DOHH2 (cell line): ENCODE measurements at regions not wholly inside any gene's neighbourhood (a gene's known extent, or its start where the extent isn't known, plus 50 kb on each side); places are given as distances from the start of the nearest gene placed in this dataset.

ENCODE experiments used
- H3F3A ChIP-seq: fragments of 200-600 bp; sonication (generic), shearing (Covaris generic); 2 replicates; pipeline ENCODE4 v1.6.0; 2016; ENCODE audit warnings: antibody characterized with exemption, mild to moderate bottlenecking; ENCODE audit not compliant: control insufficient read depth, insufficient read depth
- H3K27ac ChIP-seq: fragments of 200-600 bp; sonication (generic); 2 replicates; pipeline ENCODE4 v1.5.1; 2014; ENCODE audit warnings: low read depth, mild to moderate bottlenecking, low read length, moderate library complexity
- H3K27me3 ChIP-seq: fragments of 200-600 bp; sonication (generic); 2 replicates; pipeline ENCODE4 v1.6.1; 2014; ENCODE audit warnings: mild to moderate bottlenecking, low read length, mixed read lengths; ENCODE audit not compliant: control insufficient read depth
- H3K36me3 ChIP-seq: fragments of 200-600 bp; sonication (generic); 2 replicates; pipeline ENCODE4 v1.6.1; 2014; ENCODE audit warnings: mild to moderate bottlenecking, low read length, moderate library complexity, mixed read lengths; ENCODE audit not compliant: control insufficient read depth
- H3K4me1 ChIP-seq: fragments of 200-600 bp; sonication (generic); 2 replicates; pipeline ENCODE4 v1.6.1; 2014; ENCODE audit warnings: mild to moderate bottlenecking, low read length, mixed read lengths; ENCODE audit not compliant: control insufficient read depth
- H3K4me2 ChIP-seq: fragments of 200-600 bp; sonication (generic); 2 replicates; pipeline ENCODE4 v1.6.0; 2014; ENCODE audit warnings: mild to moderate bottlenecking, low read length, moderate library complexity
- H3K4me3 ChIP-seq: fragments of 200-600 bp; sonication (generic); 2 replicates; pipeline ENCODE4 v1.5.1; 2014; ENCODE audit warnings: mild to moderate bottlenecking, low read length, mixed read lengths
- H3K79me2 ChIP-seq: fragments of 200-600 bp; sonication (generic); 2 replicates; pipeline ENCODE4 v1.6.1; 2014; ENCODE audit warnings: mild to moderate bottlenecking, low read length, mixed read lengths; ENCODE audit not compliant: control insufficient read depth
- H3K9me2 ChIP-seq: fragments of 200-600 bp; sonication (generic); replicated peaks from 2 replicates; pipeline ENCODE4 v1.6.1; 2014; ENCODE audit warnings: mild to moderate bottlenecking, low read length, mixed read lengths; ENCODE audit not compliant: control insufficient read depth
- H3K9me3 ChIP-seq: fragments of 200-600 bp; sonication (generic); 2 replicates; pipeline ENCODE4 v1.6.1; 2014; ENCODE audit warnings: antibody characterized with exemption, low read length, mixed read lengths; ENCODE audit not compliant: control insufficient read depth, insufficient read depth
- H4K20me1 ChIP-seq: fragments of 200-600 bp; sonication (generic); 2 replicates; pipeline ENCODE4 v1.6.0; 2014; ENCODE audit warnings: low read depth, mild to moderate bottlenecking, antibody characterized with exemption, low read length, moderate library complexity; ENCODE audit not compliant: control insufficient read depth, insufficient read depth
- CTCF ChIP-seq: fragments of 200-600 bp; sonication (generic); IDR thresholded peaks from one replicate; pipeline ENCODE4 v1.5.1; 2014; ENCODE audit warnings: antibody characterized with exemption, mild to moderate bottlenecking, low read depth, low read length; ENCODE audit not compliant: poor library complexity, severe bottlenecking
- EZH2phosphoT487 ChIP-seq: fragments of 200-600 bp; sonication (generic); IDR thresholded peaks from 2 replicates; pipeline ENCODE4 v1.6.1; 2017; ENCODE audit warnings: borderline replicate concordance, mild to moderate bottlenecking, antibody characterized with exemption, low read length, moderate library complexity, mixed read lengths

- Histone ChIP-seq H3K4me1 (no peaks in the 10 kb centered on the region), H3K27me3 (no peaks in the 10 kb centered on the region), H3K9me3 (no peaks in the 10 kb centered on the region), H3K79me2 (no peaks in the 10 kb centered on the region), H4K20me1 (no peaks in the 10 kb centered on the region), H3K4me2 (no peak overlapping the region), H3K4me3 (no peak overlapping the region), H3K9me2 (no peaks in the 10 kb centered on the region), H3K36me3 (no peaks in the 10 kb centered on the region), H3F3A (no peaks in the 10 kb centered on the region), H3K27ac (no peak overlapping the region)
- no peak for TF ChIP-seq CTCF
- no peak for TF ChIP-seq EZH2phosphoT487
Measured at GRCh38 chr15:47963265-47963664, 157.5 kb upstream of the SLC24A5 start.

GRCh38 chr15:47964229-47964628 is 156.6 kb upstream of the SLC24A5 start:
- H3F3A ChIP-seq = no peaks in the 10 kb centered on the region
- no peaks in the 10 kb centered on the region for H3K27me3 ChIP-seq
- H3K4me2 ChIP-seq = no peak overlapping the region
- H3K79me2 ChIP-seq = no peaks in the 10 kb centered on the region
- no peaks in the 10 kb centered on the region for H3K9me3 ChIP-seq
- H3K9me2 ChIP-seq = no peaks in the 10 kb centered on the region
- no peaks in the 10 kb centered on the region for H3K36me3 ChIP-seq
- no peak overlapping the region for H3K27ac ChIP-seq
- no peaks in the 10 kb centered on the region for H3K4me1 ChIP-seq
- H3K4me3 ChIP-seq = no peak overlapping the region
- no peak for TF ChIP-seq EZH2phosphoT487
- TF ChIP-seq CTCF = no peak
- H4K20me1 ChIP-seq = no peaks in the 10 kb centered on the region

- Histone ChIP-seq H3K27ac (no peak overlapping the region), H3K4me2 (no peak overlapping the region), H3K9me2 (no peaks in the 10 kb centered on the region), H3K27me3 (no peaks in the 10 kb centered on the region), H3K4me3 (no peak overlapping the region), H3K36me3 (no peaks in the 10 kb centered on the region), H3K9me3 (no peaks in the 10 kb centered on the region), H3K79me2 (no peaks in the 10 kb centered on the region), H3K4me1 (no peaks in the 10 kb centered on the region), H3F3A (no peaks in the 10 kb centered on the region), H4K20me1 (no peaks in the 10 kb centered on the region)
- TF ChIP-seq EZH2phosphoT487 (no peak), CTCF (no peak)
Measured at GRCh38 chr15:47965297-47965696, 155.5 kb upstream of the SLC24A5 start.

- no peak overlapping the region for H3K4me3 ChIP-seq
- no peaks in the 10 kb centered on the region for H3K4me1 ChIP-seq
- H3K4me2 ChIP-seq = no peak overlapping the region
- no peaks in the 10 kb centered on the region for H3K36me3 ChIP-seq
- no peaks in the 10 kb centered on the region for H3K9me3 ChIP-seq
- no peak overlapping the region for H3K27ac ChIP-seq
- no peak for TF ChIP-seq CTCF
- TF ChIP-seq EZH2phosphoT487 = no peak
- no peaks in the 10 kb centered on the region for H3F3A ChIP-seq
- no peaks in the 10 kb centered on the region for H3K27me3 ChIP-seq
- no peaks in the 10 kb centered on the region for H3K9me2 ChIP-seq
- H3K79me2 ChIP-seq = no peaks in the 10 kb centered on the region
- no peaks in the 10 kb centered on the region for H4K20me1 ChIP-seq
Measured at GRCh38 chr15:47968593-47968992, 152.2 kb upstream of the SLC24A5 start.
